Activated naive CD8-positive, alpha-beta T cell treated with anti-CD3 and anti-CD28 coated beads, Interleukin-2, amount 50 U/mL, for 16 hours (primary cell): ENCODE measurements at regions not wholly inside any gene's neighbourhood (a gene's known extent, or its start where the extent isn't known, plus 50 kb on each side); places are given as distances from the start of the nearest gene placed in this dataset.

ENCODE experiments used
- DNase-seq: peaks from one replicate; pipeline ENCODE4 v3.0.0-alpha.2; 2020; ENCODE audit warnings: low read depth, low spot score

DNA sequence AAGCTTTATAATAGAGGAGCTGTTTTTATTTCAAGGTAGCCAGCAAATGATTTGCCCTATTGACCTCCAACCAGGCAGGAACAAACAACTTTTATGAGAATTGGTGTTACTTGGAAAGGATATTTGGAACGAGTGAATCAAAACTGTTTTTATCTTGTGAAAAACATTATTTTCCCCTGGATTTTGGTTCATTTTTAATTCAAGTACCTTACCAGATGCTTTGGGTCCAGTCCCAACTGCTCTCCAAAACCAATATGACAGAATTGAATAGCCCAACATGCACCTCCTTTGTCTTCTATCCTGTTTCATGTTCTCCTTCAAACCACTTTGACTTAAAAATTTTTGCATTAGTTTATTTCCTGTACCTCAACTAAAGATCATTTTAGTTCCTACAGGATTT lies 178.6 kb upstream of the RBMS1 start:
- no peak for DNase-seq

DNA sequence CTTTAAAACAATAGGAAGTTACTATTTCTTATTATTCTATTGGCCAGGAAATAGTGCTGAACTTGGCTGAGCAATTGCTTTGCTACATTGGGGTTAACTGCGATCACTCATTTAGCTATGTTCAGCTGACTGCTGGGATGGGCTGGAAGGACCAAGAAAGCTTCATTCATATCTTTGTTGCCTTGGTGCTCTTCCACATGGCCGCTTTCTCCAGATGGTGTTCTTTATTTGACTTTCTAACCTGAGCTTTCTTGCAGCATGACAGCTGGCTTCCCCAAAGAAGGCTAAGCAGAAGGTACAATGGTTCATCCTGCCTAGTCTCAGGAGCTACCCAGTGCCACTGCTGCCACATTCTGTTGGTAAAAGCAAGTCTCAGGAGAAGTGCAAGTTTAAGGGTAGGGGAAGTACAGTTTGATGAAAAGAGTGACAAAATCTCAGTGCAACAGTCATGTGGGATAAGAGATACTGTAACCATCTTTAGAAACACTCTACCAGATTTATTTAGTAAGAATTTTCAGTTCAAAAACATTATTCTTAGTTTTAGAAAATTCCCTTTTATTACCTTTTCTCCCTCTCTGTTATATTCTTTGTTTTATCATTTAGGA lies 180.6 kb upstream of the RBMS1 start:
- DNase-seq: no peak

DNA sequence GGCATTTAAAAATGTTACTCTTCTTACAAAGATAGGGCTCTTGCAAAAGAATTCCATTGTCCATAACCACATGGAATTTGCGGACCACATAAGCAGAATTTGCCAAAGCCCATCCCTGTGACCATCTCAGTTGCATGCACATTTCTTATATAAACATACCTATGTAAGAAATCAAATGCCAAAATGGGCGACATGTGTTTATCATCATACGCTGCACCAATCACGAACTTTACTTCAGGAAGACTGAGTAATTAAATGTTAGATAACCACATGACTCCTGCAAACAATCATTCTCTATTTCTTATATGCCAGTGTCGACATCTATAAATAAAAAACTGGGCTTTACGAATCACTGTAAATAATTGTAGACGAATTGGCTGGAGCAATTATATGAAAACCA lies 186.1 kb upstream of the RBMS1 start:
- no peak for DNase-seq

DNA sequence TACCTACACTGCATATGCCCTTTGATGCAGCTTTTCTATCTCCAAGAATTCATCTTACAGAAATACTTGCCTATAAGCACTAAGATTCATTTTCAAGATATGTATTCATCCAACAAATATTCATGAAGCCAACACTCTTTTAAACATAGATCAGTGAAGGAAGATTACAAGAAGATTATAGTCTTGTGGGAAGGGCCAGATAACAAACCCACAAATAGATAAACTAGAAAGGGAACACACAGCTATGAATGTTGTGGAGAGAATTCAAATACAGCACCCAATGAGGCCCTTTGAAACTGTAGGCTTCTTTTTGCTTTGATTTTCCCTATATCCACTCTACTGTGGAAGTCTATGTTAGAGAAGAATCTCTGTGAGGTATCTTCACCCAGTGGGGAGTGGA lies 186.7 kb upstream of the RBMS1 start:
- no peak for DNase-seq

DNA sequence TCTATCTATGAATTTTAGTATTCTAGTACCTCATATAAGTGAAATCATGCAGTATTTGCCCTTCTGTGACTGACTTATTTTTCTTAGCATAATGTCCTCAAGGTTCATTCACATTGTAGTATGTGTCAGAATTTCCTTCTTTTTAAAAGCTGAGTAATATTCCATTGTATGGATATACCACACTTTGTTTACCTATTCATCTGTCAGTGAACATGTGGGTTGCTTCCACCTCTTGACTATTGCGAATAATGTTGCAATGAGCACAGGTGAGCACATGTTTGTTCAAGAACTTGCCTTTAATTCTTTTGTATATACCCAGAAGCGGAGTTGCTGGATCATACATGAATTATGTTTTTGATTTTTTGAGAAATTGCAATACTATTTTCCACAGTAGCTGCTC lies 187.4 kb upstream of the RBMS1 start:
- DNase-seq: no peak

DNA sequence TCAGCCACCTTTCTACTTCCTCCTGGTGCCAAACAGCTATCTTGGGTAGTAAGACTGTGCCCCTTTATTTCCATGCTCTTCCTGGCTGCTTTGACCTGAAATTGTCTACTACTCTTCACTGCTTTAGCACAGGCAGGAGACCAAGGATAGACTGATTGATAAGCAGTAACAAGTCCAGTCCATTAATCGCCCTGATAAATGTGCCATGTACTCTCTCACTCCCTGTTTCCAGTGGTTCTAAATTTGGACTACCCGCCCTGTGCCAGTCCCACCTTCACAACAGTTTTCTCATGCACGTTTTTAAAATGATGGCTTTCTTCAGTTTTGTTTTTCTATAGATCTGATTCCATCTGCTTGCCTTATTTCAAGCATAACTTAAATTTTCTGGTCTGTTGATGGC lies 189.6 kb upstream of the RBMS1 start:
- DNase-seq: no peak

DNA sequence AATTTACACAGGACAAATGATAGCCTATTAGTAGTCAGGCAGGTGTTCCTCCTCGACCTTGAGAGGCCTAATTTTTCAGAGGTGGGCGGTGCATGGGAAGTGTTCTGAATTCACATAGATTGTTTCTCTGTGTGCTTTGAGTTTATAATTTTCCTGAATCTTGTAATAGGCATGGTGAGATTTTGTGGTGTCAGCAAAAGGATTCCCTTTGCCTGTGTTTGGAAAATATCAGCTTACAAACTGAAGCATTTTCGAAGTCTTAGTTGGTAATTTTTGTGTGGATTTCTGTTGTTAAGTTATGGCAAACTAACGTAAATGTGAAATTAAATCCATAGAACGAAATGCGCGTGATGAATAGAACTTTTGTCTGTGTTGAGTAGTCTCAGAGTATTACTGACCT lies 194.0 kb upstream of the RBMS1 start:
- no peak for DNase-seq

DNA sequence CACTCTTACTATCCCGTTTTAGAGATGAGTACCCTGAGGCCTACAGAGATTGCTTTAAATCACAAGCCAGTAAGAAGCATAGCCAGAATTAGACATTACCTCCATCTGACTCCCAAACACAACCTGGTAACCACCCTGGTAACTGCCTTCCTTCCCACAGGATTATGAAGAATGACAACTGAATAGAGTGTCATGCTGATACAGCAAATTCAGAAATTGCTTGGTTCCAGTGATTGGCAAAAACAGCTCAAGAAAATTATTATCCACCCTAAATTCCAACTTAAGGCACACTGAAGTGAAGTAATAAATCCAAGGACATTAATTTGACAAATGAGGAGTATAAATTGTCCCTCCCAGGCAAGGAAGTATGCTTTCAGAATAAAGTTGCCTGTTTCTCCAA lies 195.8 kb upstream of the RBMS1 start:
- DNase-seq: no peak

DNA sequence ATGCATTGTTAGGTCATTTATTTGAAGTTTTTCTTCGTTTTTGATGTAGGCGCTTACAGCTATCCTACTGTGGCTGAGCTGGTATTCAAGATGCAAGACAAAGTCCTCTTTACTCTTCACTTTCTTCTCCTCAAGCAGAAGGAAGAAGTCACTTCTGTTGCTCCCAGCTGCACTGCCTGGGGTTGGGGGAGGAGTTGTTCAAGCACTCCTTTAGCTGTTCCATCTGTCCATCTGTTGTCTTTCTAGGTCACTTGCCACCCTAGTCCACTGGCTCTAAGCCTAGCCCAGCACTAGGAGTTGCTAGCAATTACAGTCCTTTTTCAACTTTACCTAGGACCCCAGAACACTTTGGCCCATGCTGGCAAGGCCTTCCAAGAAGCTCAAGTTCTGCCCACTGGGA lies 200.6 kb upstream of the RBMS1 start:
- no peak for DNase-seq

DNA sequence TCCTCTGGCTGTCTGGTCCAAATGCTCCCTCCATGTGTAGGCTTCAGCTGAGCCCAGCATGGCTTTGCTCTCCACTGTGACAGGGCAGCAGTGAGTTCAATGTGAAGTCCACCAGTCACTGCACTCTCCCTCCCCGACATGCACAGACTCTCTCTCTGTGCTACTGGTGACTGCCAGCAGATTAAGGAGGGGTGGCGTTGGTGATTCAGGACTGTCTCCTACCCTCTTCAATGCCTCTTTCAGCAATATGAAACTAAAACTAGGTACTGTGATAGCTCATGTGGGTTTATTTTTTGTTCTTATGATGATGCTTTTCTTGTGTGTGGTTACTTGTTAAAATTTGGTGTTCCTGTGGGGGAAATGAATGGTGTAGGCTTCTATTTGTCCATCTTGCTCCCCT lies 201.0 kb upstream of the RBMS1 start:
- no peak for DNase-seq

DNA sequence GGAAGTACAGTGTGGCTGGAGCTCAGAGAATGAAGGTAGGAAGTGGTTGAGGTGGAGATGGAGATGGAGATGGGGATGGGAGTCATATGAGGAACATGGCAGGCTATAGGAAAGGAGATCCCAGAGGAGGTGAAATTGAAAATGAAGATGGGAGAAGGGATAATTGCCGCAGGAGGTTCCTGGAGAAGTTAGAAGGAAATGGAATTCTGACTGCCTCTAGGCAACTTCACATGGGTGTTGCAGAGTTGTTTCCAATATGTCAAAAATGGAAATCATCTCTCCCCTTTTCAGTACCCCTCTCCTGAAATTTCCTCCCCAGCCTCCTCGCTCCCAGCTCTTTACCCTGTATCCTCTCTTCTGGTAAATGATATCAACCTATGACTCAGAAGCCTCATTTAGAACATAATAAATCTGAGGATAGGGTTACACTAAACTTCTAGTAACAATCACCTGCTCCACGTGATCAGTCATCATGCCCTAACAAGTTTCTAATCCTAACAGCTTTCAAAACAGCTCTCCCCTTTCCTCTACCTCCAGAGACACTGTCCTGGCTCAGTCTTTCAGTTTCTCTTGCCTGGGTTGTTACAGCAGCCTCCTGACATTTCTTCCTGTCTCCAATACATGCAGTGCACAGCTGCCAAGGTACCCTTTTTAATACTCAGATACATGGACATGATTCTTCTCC lies 201.9 kb upstream of the RBMS1 start:
- no peak for DNase-seq

DNA sequence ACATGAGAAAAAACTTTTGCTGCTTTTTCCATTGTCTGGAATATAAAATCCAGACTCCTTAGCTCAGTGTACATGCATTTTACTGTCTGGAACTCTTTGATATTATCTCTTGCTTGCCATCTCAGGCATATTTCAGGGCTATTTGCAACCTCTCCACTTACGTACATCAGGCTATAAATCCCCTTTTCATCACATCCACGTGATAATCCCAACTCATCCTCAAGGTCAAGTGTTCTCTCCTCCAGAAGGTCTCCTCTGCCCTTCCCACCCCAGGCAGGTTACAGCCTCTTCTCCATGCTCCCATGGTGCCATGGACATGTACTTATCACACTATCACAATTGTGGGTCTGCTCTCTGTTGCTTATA lies 202.5 kb upstream of the RBMS1 start:
- DNase-seq: no peak

DNA sequence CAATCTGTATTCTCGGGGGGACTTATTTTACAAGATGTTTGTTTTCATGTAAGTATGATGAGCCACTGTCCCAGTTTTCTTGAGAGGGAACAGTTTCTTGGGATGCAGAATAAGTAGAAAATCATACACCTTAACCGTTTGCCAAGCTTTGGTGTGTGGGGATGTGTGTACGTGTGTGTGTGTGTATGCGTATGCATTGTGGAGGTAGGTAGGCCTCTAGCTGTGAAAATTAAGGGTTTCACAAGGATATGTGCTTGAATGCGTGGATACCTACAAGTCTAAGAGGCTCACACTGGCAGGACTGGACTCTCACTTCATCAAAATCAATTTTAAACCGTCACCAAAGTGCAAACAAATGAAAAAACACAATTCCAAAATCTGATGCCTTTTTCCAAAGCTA lies 204.2 kb upstream of the RBMS1 start:
- no peak for DNase-seq

DNA sequence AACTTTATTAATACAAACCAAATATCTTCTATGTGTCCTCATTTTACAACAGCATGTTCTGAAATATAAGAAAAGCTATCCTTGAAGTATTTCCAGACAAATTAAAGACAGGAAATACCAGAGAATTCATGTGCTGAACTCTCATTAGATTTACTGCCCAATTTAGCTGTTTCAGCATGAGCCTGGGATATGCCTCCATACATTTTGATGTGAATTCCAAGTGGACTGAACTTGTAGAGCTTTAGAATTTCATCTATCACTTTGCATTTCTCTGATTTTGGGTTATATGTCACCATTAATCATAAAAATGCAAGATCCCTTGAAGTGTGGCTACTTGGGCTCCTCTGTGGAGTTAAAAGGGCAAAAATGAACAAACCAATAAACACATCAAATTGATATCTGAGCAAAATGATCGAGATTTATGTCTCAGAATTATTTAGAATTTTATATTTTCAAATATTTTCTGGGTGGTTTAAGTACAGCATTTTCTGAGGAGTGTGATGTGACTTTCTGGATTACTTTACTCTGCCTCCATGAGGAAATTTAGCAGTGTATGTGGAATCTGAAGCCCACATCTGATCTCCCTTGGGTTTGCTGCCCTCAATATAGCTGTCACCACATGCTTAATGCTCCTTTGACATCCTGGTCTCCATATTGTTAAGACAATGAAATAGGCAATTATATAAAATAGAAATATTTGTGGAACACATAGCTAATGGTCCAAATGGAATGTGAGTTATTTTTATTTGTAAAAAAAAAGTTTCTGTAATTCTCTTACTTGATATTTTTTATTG lies 206.6 kb upstream of the RBMS1 start:
- no peak for DNase-seq

DNA sequence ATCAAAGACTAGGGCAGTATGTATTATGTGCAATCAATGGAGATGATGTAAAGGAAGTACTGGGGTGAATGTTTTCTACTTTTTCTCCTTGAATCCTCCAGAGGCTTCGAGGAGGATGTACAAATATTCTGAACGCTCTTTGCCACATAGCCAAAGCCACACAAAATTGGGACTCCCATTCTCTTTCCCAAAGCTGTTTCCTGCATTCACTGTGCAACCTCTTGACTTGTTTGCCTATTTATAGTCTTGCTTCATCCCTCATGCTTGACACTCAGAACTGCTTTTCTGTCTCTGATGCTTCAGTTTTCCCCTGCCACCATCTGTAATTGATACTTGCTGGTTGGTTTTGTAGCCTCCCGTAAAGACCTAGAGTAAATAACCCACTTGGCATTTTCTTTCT lies 208.2 kb upstream of the RBMS1 start:
- DNase-seq: no peak

DNA sequence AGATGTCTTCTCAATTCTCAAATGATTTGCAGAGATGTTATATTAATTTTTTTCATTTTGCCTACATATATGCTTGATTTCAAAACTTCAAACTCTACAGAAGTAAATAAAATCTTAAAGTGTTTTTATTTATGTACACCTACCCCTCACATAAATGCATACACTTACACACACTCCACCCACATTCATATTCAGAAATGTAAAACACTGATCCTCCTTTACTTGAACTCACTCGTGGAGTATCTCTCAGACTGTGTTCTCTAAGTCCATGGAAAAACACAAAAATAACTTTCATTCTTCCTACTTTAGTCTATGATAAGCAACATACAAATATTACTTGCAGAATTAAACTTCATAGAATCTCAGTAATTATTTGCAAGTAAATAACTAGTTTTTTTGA lies 209.1 kb upstream of the RBMS1 start:
- DNase-seq: no peak

DNA sequence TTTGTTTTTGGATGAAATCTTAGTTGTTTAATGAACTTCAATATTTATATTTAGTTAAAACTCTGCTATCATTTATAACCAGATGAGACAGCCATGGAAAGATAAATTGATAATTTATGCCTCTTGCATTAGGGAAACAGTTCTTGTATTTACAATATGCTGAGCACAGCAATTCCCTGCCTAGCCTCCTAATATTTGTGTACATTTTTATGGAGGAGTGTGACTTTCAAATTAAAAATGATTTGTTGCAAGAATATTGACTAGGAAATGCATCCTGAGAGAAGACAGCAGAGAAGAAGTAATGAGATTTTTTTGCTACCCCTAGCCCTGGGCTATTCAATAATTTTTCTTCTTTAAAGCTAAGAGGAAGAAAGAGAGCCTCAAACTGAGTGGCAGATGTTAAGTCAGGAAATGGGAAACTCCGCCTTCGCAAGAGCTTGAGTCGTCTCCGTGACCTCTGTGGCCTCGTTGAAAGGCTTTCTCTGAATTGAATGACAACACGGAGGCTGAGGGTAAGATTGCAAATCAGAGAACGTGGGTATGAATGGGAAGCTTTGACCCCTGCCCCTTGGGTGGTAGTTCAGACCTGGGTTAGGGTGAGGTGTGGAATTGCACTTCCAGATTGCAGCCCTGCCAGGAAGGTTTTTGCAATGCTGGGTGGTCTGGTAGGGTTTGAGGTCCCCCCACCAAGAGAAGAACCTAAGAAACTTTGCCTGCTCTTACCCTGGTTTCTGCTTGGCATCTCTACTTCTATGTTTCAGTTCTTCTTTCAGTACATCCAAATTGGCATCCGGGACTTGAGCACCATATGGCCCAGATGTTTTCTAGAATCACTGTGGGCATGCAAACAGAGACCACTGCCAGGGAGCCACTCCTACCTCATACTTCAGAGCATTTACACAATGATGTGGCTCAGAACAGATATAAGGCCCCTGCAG lies 210.3 kb upstream of the RBMS1 start:
- DNase-seq: no peak

DNA sequence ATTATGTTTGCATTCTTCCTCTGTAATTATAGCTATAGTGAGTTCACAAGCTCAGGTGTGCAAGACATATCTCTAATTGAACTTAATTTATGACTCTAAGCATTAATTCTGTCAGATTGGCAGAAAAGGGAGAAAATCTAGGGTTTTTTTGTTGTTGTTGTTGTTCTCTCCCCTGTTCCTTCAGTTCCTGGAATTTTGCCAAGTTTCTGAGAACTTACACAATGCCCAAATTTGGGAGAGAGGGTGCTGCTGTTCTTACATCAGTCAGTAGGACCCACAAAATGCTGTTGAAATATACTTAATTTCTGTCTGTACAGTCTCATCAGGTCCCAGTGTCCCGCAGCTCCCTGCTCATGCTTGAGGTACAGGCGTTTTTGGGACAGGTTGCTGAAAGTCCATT lies 221.8 kb upstream of the RBMS1 start:
- DNase-seq: no peak

DNA sequence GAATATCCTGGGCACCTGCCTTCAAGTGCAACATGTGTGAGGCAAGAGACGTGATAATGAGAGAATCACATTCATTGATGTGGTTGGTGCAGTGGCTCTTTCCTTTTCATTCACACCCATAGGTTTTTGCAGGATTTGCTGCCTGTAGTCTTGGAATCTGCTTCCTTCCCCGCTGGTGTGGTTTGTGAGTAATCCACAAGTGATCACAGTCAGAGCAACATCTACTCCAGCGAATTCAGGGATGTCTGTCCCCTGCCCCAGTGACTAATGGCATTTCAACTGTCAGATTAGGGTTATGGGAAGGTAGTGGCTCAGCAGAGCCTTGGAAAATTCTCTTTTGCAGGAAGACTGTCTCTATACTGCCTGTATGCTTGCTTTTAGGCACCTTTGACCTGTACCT lies 225.5 kb upstream of the RBMS1 start:
- DNase-seq: no peak

DNA sequence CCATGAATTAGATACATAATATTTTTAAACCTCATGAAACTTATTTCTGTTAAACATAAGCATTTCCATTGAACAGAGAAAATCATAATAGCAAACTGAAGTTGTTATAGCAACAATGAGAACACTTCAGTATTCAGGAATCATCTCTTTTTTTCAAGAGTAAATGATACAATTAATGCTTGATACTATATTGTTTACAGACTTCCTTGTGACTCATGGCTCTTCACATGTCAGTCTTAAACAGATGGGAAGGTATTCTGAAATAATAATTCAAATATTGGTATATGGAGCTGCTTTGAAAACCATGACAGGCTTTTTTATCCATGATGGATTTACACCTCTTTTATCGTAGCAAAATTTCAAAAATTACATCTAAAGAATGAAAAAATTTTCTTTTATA lies 226.5 kb upstream of the RBMS1 start:
- DNase-seq: no peak

DNA sequence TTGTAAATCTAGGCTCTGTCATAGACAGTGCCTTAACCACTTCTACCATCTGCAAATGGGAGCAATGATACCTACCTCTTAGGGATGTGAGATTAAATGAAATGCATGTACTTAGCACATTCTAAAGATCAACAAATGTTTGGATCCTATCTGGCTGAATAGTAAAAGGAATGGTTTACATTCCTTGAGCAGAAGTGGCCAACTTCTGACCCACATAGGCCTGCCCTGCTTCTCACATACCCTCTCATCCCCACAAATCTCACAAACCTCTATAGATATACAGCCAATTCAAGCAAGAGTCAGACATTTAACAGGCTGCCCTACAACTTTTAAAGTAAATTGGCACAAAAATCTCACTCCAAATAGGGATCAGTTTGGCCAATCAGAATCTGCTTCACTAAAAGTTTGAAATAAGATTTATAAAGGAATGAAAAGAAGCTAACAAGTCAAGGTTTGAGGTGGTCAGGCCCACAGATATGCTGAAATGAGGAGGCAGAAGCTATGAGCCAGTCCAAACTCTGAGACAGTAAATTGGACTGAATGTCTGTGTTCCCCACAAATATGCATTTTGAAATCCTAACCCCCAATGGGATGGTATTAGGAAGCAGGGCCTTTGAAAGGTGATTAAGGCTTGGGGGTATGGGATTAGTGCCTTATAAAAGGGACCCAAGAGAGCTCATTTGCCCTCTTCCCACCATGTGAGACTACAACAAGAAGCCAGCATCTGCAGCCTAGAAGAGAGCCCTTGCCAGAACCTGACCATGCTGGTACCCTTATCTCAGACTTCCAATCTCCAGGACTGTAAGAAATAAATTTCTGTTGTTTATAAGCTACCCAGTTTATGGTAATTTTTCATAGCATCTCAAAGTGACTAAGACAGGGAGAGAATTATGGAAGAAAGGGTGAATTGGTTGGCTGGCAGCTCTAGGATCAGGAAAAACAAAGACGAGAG lies 227.8 kb upstream of the RBMS1 start:
- no peak for DNase-seq
